ENCODE measurements at regions not wholly inside any gene's neighbourhood (a gene's known extent, or its start where the extent isn't known, plus 50 kb on each side); places are given as distances from the start of the nearest gene placed in this dataset.
"Not testable (repeated sequence)": the region's sequence is repeated elsewhere in the genome, so short reads cannot be mapped to it uniquely, and the experiment has no call there.

DNA sequence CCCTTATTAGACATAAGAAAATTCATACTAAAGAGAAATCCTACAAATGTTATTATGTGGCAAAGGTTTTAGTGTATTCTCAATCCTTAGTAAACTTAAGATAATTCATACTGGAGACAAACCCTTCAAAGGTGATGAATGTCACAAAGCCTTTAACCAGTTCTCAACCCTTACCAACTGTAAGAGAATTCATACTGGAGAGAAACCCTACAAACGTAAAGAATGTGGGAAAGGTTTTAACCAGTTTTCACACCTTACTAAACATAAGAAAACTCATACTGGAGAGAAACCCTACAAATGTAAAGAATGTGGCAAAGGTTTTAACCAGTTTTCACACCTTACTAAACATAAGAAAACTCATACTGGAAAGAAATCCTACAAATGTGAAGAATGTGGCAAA is 93.2 kb downstream of the ZNF680 start:
- Histone ChIP-seq H3K9ac (ENCODE audit: low read length) (no peak overlapping the region), H3K9me3 (ENCODE audit: control insufficient read depth, low read length) (peaks cover 28% of the 10 kb centered on the region), H3K36me3 (ENCODE audit: control insufficient read depth, insufficient read depth, low read length, severe bottlenecking) (no peaks in the 10 kb centered on the region), H3K4me3 (ENCODE audit: low read length) (no peak overlapping the region), H3K27me3 (replicated peaks; ENCODE audit: control insufficient read depth, insufficient read depth, low read length) (no peaks in the 10 kb centered on the region), H3K4me1 (ENCODE audit: control insufficient read depth, insufficient read depth, low read length) (no peaks in the 10 kb centered on the region)
- no peak for DNase-seq (ENCODE audit: low read depth)

DNA sequence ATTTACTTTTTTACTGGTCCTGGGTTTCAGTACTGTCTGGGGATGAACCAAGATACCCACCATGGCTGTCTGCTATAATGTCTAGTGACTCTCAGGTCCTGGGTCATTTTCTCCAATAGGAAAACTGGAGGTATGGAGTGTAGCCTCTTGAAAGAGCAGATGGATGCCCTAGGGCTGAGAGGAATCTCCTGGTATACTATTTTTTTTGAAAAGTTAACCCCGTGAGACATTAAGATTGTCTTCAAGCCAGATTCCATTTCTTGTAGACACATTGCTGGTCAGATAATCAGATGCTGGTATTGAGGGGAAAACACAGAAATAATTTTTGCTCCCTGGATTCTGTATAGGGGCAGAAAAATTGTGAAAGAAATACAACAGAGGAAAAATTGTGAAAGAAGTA is 97.3 kb downstream of the ZNF680 start:
- Histone ChIP-seq H3K4me1 (ENCODE audit: control insufficient read depth, insufficient read depth, low read length) (no peaks in the 10 kb centered on the region), H3K9ac (ENCODE audit: low read length) (no peak overlapping the region), H3K36me3 (ENCODE audit: control insufficient read depth, insufficient read depth, low read length, severe bottlenecking) (no peaks in the 10 kb centered on the region), H3K4me3 (ENCODE audit: low read length) (no peak overlapping the region), H3K27me3 (replicated peaks; ENCODE audit: control insufficient read depth, insufficient read depth, low read length) (no peaks in the 10 kb centered on the region), H3K9me3 (ENCODE audit: control insufficient read depth, low read length) (peaks cover 44% of the 10 kb centered on the region)
- no peak for DNase-seq (ENCODE audit: low read depth)

DNA sequence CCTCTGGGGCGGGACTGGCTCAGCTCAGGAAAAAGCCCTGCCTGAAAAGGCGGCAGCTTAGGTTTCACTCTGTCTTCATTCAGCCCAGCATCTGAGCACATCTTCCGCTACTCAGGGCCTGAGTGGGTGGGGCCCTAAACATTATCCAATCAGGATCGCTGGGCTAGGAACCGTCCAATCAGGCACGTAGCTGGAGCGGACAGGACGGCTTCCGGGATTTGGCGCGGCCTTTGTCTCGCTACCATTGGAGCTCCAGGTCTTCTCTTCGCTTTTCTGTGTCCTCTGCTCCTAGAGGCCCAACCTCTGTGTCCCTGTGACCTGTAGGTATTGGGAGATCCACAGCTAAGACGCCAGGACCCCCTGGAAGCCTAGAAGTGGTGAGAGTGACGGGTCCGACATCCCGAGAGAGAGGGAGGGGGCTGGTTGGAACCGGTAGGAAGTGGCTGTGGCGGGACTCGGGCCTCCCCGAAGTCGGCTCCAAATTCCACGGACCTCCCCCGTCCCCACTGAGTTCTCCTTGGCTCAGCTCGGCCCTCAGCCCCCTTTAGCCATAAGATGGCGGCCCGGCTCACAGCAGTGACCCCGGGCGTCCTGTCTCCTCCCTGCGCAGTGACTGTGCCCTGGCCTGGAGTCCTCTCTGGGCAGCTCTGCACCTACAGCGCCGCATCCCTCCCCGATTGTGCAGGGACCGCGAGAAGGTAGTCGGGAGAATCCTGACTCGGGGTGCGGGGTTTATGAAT is 99.1 kb downstream of the ZNF680 start:
- Histone ChIP-seq H3K9ac (ENCODE audit: low read length) (no peak overlapping the region), H3K4me3 (ENCODE audit: low read length) (no peak overlapping the region), H3K9me3 (ENCODE audit: control insufficient read depth, low read length) (peaks cover 30% of the 10 kb centered on the region), H3K27me3 (replicated peaks; ENCODE audit: control insufficient read depth, insufficient read depth, low read length) (no peaks in the 10 kb centered on the region), H3K36me3 (ENCODE audit: control insufficient read depth, insufficient read depth, low read length, severe bottlenecking) (no peaks in the 10 kb centered on the region), H3K4me1 (ENCODE audit: control insufficient read depth, insufficient read depth, low read length) (no peaks in the 10 kb centered on the region)
- peak; percentile 61 for DNase-seq (ENCODE audit: low read depth)

DNA sequence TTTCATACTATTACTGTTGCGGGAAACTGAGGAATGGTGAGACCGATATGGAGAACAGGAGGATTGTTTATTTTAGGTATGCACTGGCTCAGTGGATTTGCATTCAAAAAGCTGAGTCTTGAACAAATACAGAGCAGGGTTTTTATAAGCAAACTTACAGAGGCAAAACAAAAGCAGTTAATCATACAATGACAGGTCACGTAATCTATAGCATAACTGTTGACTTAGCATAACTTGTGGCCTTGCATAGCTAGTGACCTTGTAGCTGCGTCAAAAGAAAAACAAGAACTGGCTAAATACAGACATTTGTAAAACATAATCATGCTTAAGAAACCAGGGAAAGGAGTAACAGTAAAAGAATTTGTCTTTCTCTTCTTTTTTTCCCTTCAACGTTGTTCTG is 103.0 kb downstream of the ZNF680 start:
- H3K9ac ChIP-seq (ENCODE audit: low read length); H3K27me3 ChIP-seq (replicated peaks; ENCODE audit: control insufficient read depth, insufficient read depth, low read length); H3K4me3 ChIP-seq (ENCODE audit: low read length); DNase-seq (ENCODE audit: low read depth); H3K4me1 ChIP-seq (ENCODE audit: control insufficient read depth, insufficient read depth, low read length); H3K36me3 ChIP-seq (ENCODE audit: control insufficient read depth, insufficient read depth, low read length, severe bottlenecking): not testable (repeated sequence)
- peaks cover 33% of the 10 kb centered on the region for H3K9me3 ChIP-seq (ENCODE audit: control insufficient read depth, low read length)

DNA sequence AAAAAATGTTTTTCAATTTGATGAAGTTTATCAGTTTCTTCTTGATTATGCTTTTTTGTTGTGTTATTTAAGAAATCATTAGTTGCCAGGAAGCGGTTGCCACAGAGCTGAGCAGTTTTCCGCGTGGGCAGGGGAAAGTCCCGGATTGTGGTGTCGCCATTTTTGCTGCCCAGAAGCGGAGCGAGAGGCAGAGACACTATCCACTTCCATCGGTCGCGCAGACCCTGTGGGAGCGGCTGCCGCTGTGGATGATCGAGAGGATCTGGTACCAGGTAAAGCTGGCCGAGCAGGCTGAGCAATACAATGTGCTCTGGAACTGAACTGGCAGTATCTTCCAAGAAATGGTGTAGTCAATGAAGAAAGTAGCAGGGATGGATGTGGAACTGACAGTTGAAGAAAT is 119.8 kb downstream of the ZNF736 start:
- no peak overlapping the region for H3K9ac ChIP-seq (ENCODE audit: low read length)
- no peak for DNase-seq (ENCODE audit: low read depth)
- H3K9me3 ChIP-seq (ENCODE audit: control insufficient read depth, low read length), result peaks cover 20% of the 10 kb centered on the region
- no peak overlapping the region for H3K4me3 ChIP-seq (ENCODE audit: low read length)
- no peaks in the 10 kb centered on the region for H3K27me3 ChIP-seq (replicated peaks; ENCODE audit: control insufficient read depth, insufficient read depth, low read length)
- no peaks in the 10 kb centered on the region for H3K36me3 ChIP-seq (ENCODE audit: control insufficient read depth, insufficient read depth, low read length, severe bottlenecking)
- H3K4me1 ChIP-seq (ENCODE audit: control insufficient read depth, insufficient read depth, low read length), result no peaks in the 10 kb centered on the region

DNA sequence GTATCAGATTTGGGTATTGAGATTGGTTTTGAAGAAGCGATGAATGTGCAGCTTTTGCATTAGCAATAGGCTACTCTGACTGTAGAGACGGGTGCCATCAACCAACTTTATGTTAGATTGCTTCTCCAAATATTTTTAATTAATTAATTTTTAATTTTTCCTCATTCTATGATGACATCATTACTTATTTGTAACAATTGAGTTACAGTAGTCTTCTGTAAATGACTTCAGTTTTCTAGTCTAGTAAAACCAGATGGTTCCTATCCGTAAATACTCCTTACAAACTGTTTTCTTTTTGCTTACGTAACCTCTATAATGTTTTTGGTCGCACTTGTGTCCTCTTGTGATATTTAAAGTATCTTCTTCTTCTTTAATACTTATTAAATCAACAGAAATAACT is 118.1 kb downstream of the ZNF736 start:
- H3K4me1 ChIP-seq (ENCODE audit: control insufficient read depth, insufficient read depth, low read length), result no peaks in the 10 kb centered on the region
- DNase-seq (ENCODE audit: low read depth), result no peak
- no peaks in the 10 kb centered on the region for H3K27me3 ChIP-seq (replicated peaks; ENCODE audit: control insufficient read depth, insufficient read depth, low read length)
- no peaks in the 10 kb centered on the region for H3K36me3 ChIP-seq (ENCODE audit: control insufficient read depth, insufficient read depth, low read length, severe bottlenecking)
- peaks cover 24% of the 10 kb centered on the region for H3K9me3 ChIP-seq (ENCODE audit: control insufficient read depth, low read length)
- no peak overlapping the region for H3K9ac ChIP-seq (ENCODE audit: low read length)
- no peak overlapping the region for H3K4me3 ChIP-seq (ENCODE audit: low read length)

DNA sequence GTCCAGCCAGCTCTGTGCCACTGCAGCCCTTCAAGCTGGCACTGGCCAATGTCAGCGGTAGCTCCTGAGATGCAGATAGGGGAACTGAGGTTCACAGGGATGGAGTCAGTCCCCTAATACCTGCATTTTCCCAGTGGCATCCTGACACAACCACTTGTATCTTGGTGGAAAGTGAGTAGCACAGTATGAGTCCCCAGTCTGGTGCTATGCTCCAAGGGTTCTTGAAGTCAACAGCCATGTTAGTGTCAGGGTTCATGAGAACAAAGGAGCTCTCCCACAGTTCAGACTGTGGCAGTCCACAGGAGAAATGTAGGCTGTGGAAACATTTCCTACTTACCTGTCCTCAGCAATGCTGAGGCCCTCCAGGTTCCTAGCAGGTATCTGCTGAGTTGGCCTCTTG is 115.5 kb downstream of the ZNF736 start:
- no peak for DNase-seq (ENCODE audit: low read depth)
- peaks cover 25% of the 10 kb centered on the region for H3K9me3 ChIP-seq (ENCODE audit: control insufficient read depth, low read length)

DNA sequence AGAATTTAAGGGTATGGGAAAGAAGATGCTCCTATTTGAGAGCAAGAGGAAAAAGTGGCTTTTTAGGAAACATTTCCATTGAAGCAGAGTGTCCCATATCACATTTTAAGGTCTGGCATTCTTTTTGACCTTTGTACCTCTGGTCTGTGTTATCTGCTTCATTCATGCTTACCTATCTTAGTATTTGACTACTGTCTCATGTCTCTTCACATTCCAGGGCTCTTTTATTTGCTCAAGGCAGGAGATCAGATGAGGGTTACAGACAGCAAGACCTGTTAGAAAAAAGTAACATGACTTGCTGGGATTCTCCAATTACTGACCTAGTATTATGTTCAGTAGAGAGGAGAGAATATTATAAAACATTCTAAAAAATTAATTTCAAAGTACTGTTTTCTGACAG is 111.7 kb downstream of the ZNF736 start:
- H3K4me3 ChIP-seq (ENCODE audit: low read length); H3K27me3 ChIP-seq (replicated peaks; ENCODE audit: control insufficient read depth, insufficient read depth, low read length); H3K9ac ChIP-seq (ENCODE audit: low read length); H3K4me1 ChIP-seq (ENCODE audit: control insufficient read depth, insufficient read depth, low read length); H3K36me3 ChIP-seq (ENCODE audit: control insufficient read depth, insufficient read depth, low read length, severe bottlenecking); DNase-seq (ENCODE audit: low read depth): not testable (repeated sequence)
- peaks cover 27% of the 10 kb centered on the region for H3K9me3 ChIP-seq (ENCODE audit: control insufficient read depth, low read length)

More for the DNA sequence above, 115.5 kb downstream of the ZNF736 start:
- no peaks in the 10 kb centered on the region for H3K4me1 ChIP-seq (ENCODE audit: control insufficient read depth, insufficient read depth, low read length)
- no peak overlapping the region for H3K4me3 ChIP-seq (ENCODE audit: low read length)
- H3K36me3 ChIP-seq (ENCODE audit: control insufficient read depth, insufficient read depth, low read length, severe bottlenecking), result no peaks in the 10 kb centered on the region
- H3K9ac ChIP-seq (ENCODE audit: low read length), result no peak overlapping the region
- no peaks in the 10 kb centered on the region for H3K27me3 ChIP-seq (replicated peaks; ENCODE audit: control insufficient read depth, insufficient read depth, low read length)

DNA sequence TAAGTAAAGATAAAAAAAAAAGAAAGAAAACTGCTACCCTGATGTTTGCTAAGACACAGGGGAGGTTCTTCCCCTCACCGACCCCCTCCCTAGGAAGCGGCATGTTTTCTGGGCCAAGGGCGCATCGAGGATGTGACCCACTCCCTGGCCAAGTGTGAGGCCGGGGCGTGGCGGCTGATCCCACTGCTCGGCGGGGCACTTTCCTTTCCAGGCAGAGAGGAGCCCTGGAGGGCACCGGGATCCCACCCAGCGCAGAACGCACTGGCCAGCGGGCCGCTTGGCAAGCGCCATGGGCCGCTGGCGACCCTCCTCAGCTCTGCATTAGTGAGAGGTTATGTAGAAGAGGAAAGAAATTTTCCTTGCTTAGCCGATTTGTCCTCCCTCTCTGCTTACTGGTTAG is 93.4 kb downstream of the ZNF736 start:
- Histone ChIP-seq H3K9ac (ENCODE audit: low read length) (no peak overlapping the region), H3K9me3 (ENCODE audit: control insufficient read depth, low read length) (peaks cover 3% of the 10 kb centered on the region), H3K4me3 (ENCODE audit: low read length) (no peak overlapping the region), H3K27me3 (replicated peaks; ENCODE audit: control insufficient read depth, insufficient read depth, low read length) (no peaks in the 10 kb centered on the region), H3K4me1 (ENCODE audit: control insufficient read depth, insufficient read depth, low read length) (no peaks in the 10 kb centered on the region), H3K36me3 (ENCODE audit: control insufficient read depth, insufficient read depth, low read length, severe bottlenecking) (no peaks in the 10 kb centered on the region)
- DNase-seq (ENCODE audit: low read depth), result no peak

Data from adipocyte (in vitro differentiated cells).